HEK293 (cell line): ENCODE measurements at regions not wholly inside any gene's neighbourhood (a gene's known extent, or its start where the extent isn't known, plus 50 kb on each side); places are given as distances from the start of the nearest gene placed in this dataset.

ENCODE experiments used
- CTCF ChIA-PET: fragments of 350-600 bp; formaldehyde crosslinking; extraction: SDS; loops from one replicate; lab custom pipeline; 2021; ENCODE audit warnings: antibody characterized with exemption; lab: Yijun Ruan, JAX
- POLR2A ChIA-PET: fragments of 300-600 bp; formaldehyde crosslinking; extraction: SDS; loops from one replicate; lab custom pipeline; 2020; ENCODE audit warnings: antibody characterized with exemption, inconsistent platforms; lab: Yijun Ruan, JAX
- H3K27ac ChIP-seq: fragments of 200-500 bp; sonication (Bioruptor generic); 2 replicates; pipeline ENCODE4 v1.5.1; 2014; ENCODE audit warnings: low read depth, low read length, control low read depth, inconsistent platforms; ENCODE audit errors: extremely low read depth
- H3K36me3 ChIP-seq, 2 experiments: fragments of 200-500 bp in 1 of 2; sonication (Bioruptor generic) in 1 of 2; 1 replicate in 1 of 2; 2 replicates in 1 of 2; pipeline ENCODE4 v1.5.1; 2014 to 2017; ENCODE audit warnings: inconsistent platforms in 2 of 2, low read length in 2 of 2; ENCODE audit not compliant: control insufficient read depth in 2 of 2, insufficient read depth in 1 of 2
- H3K4me1 ChIP-seq: fragments of 200-500 bp; sonication (Bioruptor generic); 2 replicates; pipeline ENCODE4 v1.5.1; 2014; ENCODE audit warnings: mild to moderate bottlenecking, low read length, inconsistent platforms; ENCODE audit not compliant: control insufficient read depth, insufficient read depth
- H3K4me3 ChIP-seq: 2 replicates; pipeline ENCODE4 v1.5.1; 2011; ENCODE audit warnings: low read depth, mild to moderate bottlenecking, control low read depth, low read length, moderate library complexity
- H3K9me3 ChIP-seq: fragments of 200-500 bp; sonication (Bioruptor generic); 2 replicates; pipeline ENCODE4 v1.5.1; 2014; ENCODE audit warnings: low read depth, low read length, inconsistent platforms; ENCODE audit not compliant: control insufficient read depth, insufficient read depth
- HOXD13 ChIP-seq: sonication (generic); formaldehyde crosslinking; IDR thresholded peaks from 2 replicates; pipeline ENCODE4 v1.8.0; 2022; ENCODE audit warnings: missing genetic modification reagents, borderline replicate concordance
- KLF16 ChIP-seq: fragments of 450-650 bp; formaldehyde crosslinking; IDR thresholded peaks from 2 replicates; pipeline ENCODE4 v1.5.1; 2017; ENCODE audit warnings: missing biosample characterization, missing genetic modification characterization
- KLF8 ChIP-seq: fragments of 450-650 bp; formaldehyde crosslinking; IDR thresholded peaks from 2 replicates; pipeline ENCODE4 v1.5.1; 2016; ENCODE audit warnings: missing biosample characterization, missing genetic modification characterization
- SP3 ChIP-seq: fragments of 450-650 bp; formaldehyde crosslinking; IDR thresholded peaks from 2 replicates; pipeline ENCODE4 v1.5.1; 2016; ENCODE audit warnings: missing biosample characterization, missing genetic modification characterization
- ZBTB48 ChIP-seq: fragments of 450-650 bp; formaldehyde crosslinking; IDR thresholded peaks from 2 replicates; pipeline ENCODE4 v1.5.1; 2016; ENCODE audit warnings: missing biosample characterization, missing genetic modification characterization
- ZBTB6 ChIP-seq: fragments of 450-650 bp; formaldehyde crosslinking; IDR thresholded peaks from 2 replicates; pipeline ENCODE4 v1.5.1; 2017; ENCODE audit warnings: missing biosample characterization, missing genetic modification characterization
- ZNF138 ChIP-seq: fragments of 450-650 bp; formaldehyde crosslinking; IDR thresholded peaks from 2 replicates; pipeline ENCODE4 v1.5.1; 2016; ENCODE audit warnings: missing biosample characterization, missing genetic modification characterization, borderline replicate concordance
- ZNF248 ChIP-seq: fragments of 450-650 bp; formaldehyde crosslinking; IDR thresholded peaks from 2 replicates; pipeline ENCODE4 v1.5.1; 2017; ENCODE audit warnings: missing biosample characterization, missing genetic modification characterization
- ZNF335 ChIP-seq: fragments of 450-650 bp; formaldehyde crosslinking; conservative IDR thresholded peaks from 2 replicates; pipeline ENCODE4 v1.5.1; 2016; ENCODE audit warnings: missing biosample characterization, missing genetic modification characterization
- ZNF341 ChIP-seq: fragments of 450-650 bp; formaldehyde crosslinking; IDR thresholded peaks from 2 replicates; pipeline ENCODE4; 2016; ENCODE audit warnings: low read depth, missing biosample characterization, missing genetic modification characterization
- ZNF391 ChIP-seq: fragments of 450-650 bp; formaldehyde crosslinking; IDR thresholded peaks from 2 replicates; pipeline ENCODE4 v1.5.1; 2016; ENCODE audit warnings: low read depth, missing biosample characterization, missing genetic modification characterization, borderline replicate concordance
- ZNF394 ChIP-seq: fragments of 450-650 bp; formaldehyde crosslinking; IDR thresholded peaks from 2 replicates; pipeline ENCODE4 v1.5.1; 2016; ENCODE audit warnings: missing biosample characterization, missing genetic modification characterization, mild to moderate bottlenecking, moderate library complexity, borderline replicate concordance
- ZNF529 ChIP-seq: fragments of 450-650 bp; formaldehyde crosslinking; IDR thresholded peaks from 2 replicates; pipeline ENCODE4 v1.5.1; 2017; ENCODE audit warnings: missing genetic modification characterization, missing biosample characterization; ENCODE audit not compliant: insufficient replicate concordance
- ZNF560 ChIP-seq: fragments of 450-650 bp; formaldehyde crosslinking; IDR thresholded peaks from 2 replicates; pipeline ENCODE4 v1.5.1; 2017; ENCODE audit warnings: missing biosample characterization, missing genetic modification characterization, borderline replicate concordance
- ZNF580 ChIP-seq: fragments of 450-650 bp; formaldehyde crosslinking; IDR thresholded peaks from 2 replicates; pipeline ENCODE4 v1.5.1; 2016; ENCODE audit warnings: missing biosample characterization, missing genetic modification characterization
- ZNF621 ChIP-seq: fragments of 450-650 bp; formaldehyde crosslinking; IDR thresholded peaks from 2 replicates; pipeline ENCODE4 v1.5.1; 2017; ENCODE audit warnings: missing biosample characterization, missing genetic modification characterization
- ZNF629 ChIP-seq: fragments of 450-650 bp; formaldehyde crosslinking; IDR thresholded peaks from 2 replicates; pipeline ENCODE4 v1.5.1; 2017; ENCODE audit warnings: missing biosample characterization, missing genetic modification characterization
- ZNF645 ChIP-seq: fragments of 450-650 bp; formaldehyde crosslinking; IDR thresholded peaks from 2 replicates; pipeline ENCODE4; 2016; ENCODE audit warnings: missing biosample characterization, missing genetic modification characterization
- ZNF664 ChIP-seq: fragments of 450-650 bp; formaldehyde crosslinking; IDR thresholded peaks from 2 replicates; pipeline ENCODE4 v1.5.1; 2016; ENCODE audit warnings: missing biosample characterization, missing genetic modification characterization
- ZNF785 ChIP-seq: fragments of 450-650 bp; formaldehyde crosslinking; IDR thresholded peaks from 2 replicates; pipeline ENCODE4 v1.5.1; 2016; ENCODE audit warnings: missing biosample characterization, missing genetic modification characterization

- POLR2A ChIA-PET, result no interaction called here
These were observed 59.6 kb upstream of the THY1 start for GRCh38 chr11:119482521-119483011.

GRCh38 chr11:119481667-119482400 lies 58.9 kb upstream of the THY1 start:
- TF ChIP-seq ZNF629 (tag by site-specific recombination) (no peak), ZNF335 (peak; percentile 64)
- H3K36me3 ChIP-seq, result no peaks in the 10 kb centered on the region
- H3K4me3 ChIP-seq, result no peak overlapping the region
- no peaks in the 10 kb centered on the region for H3K9me3 ChIP-seq
- CTCF ChIA-PET, result interaction anchor here (0.5 to 2.5 kb wide), 7 partner anchors 52 to 627 kb away, joined by 3 to 11 read pairs (median 4); no protein-coding TSS in a partner anchor
- POLR2A ChIA-PET, result no interaction called here
- H3K4me1 ChIP-seq, result no peaks in the 10 kb centered on the region
- no peak overlapping the region for H3K27ac ChIP-seq

More at GRCh38 chr11:119482521-119483011, 59.6 kb upstream of the THY1 start:
- no peaks in the 10 kb centered on the region for H3K36me3 ChIP-seq
- CTCF ChIA-PET, result interaction anchor here (0.7 to 2.5 kb wide), 4 partner anchors 52 to 573 kb away, joined by 3 to 11 read pairs (median 5); no protein-coding TSS in a partner anchor
- TF ChIP-seq ZNF341 (no peak), HOXD13 (CRISPR knock-in tag) (no peak), ZNF138 (tag by site-specific recombination) (no peak), SP3 (tag by site-specific recombination) (no peak), ZNF560 (tag by site-specific recombination) (no peak), ZNF580 (tag by site-specific recombination) (no peak), ZNF394 (tag by site-specific recombination) (no peak), ZNF645 (tag by site-specific recombination) (no peak), ZNF248 (no peak), KLF8 (tag by site-specific recombination) (no peak), ZNF621 (tag by site-specific recombination) (no peak), ZBTB6 (tag by site-specific recombination) (no peak), ZNF529 (tag by site-specific recombination) (no peak), ZNF391 (no peak), ZBTB48 (no peak), ZNF785 (no peak), KLF16 (tag by site-specific recombination) (no peak), ZNF664 (tag by site-specific recombination) (no peak)
- TF ChIP-seq, all 188 proteins: peak for 0
- no peaks in the 10 kb centered on the region for H3K9me3 ChIP-seq
- H3K4me3 ChIP-seq, result no peak overlapping the region
- H3K4me1 ChIP-seq, result no peaks in the 10 kb centered on the region
- no peak overlapping the region for H3K27ac ChIP-seq
